NB4 (cell line): ENCODE measurements at regions not wholly inside any gene's neighbourhood (a gene's known extent, or its start where the extent isn't known, plus 50 kb on each side); places are given as distances from the start of the nearest gene placed in this dataset.

Experiments
- TF ChIP-seq, protein P1 (sequence below): IDR thresholded peaks from one replicate; pipeline ENCODE4 v1.5.1; 2012; ENCODE audit warnings: low read depth, low read length
- TF ChIP-seq, protein P2 (sequence below): IDR thresholded peaks from 2 replicates; pipeline ENCODE4 v1.6.1; 2011; ENCODE audit warnings: low read depth, low read length

DNA sequence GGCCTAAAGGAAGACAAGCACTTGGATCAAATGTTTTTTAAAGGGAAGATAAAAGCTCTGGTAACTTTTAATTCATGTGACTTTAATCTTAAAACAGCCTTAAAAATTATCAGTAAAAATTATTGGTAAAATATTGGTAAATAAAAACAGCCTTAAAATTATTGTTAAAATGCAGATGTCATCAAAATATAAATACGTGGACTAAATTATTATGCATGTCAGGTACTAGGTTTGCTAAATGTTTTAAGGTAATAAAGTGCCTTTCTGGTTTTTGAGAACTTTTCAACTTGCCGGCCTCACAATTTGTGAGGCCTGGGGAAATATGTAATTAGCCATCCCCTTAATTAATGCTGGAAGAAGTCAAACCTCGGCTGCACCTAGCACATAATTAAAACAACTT, 147.7 kb downstream of the PRR32 start:
- TF ChIP-seq, protein P1, sequence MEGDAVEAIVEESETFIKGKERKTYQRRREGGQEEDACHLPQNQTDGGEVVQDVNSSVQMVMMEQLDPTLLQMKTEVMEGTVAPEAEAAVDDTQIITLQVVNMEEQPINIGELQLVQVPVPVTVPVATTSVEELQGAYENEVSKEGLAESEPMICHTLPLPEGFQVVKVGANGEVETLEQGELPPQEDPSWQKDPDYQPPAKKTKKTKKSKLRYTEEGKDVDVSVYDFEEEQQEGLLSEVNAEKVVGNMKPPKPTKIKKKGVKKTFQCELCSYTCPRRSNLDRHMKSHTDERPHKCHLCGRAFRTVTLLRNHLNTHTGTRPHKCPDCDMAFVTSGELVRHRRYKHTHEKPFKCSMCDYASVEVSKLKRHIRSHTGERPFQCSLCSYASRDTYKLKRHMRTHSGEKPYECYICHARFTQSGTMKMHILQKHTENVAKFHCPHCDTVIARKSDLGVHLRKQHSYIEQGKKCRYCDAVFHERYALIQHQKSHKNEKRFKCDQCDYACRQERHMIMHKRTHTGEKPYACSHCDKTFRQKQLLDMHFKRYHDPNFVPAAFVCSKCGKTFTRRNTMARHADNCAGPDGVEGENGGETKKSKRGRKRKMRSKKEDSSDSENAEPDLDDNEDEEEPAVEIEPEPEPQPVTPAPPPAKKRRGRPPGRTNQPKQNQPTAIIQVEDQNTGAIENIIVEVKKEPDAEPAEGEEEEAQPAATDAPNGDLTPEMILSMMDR, result no peak
- TF ChIP-seq, protein P2, sequence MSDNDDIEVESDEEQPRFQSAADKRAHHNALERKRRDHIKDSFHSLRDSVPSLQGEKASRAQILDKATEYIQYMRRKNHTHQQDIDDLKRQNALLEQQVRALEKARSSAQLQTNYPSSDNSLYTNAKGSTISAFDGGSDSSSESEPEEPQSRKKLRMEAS, result no peak
